ENCODE measurements at regions not wholly inside any gene's neighbourhood (a gene's known extent, or its start where the extent isn't known, plus 50 kb on each side); places are given as distances from the start of the nearest gene placed in this dataset.

- TF ChIP-seq CTCF (IDR thresholded peaks at IDR 0.05; ENCODE audit: insufficient read depth, low read depth, low read length), result no peak
- TF ChIP-seq EZH2 (IDR thresholded peaks at IDR 0.05; ENCODE audit: insufficient read depth, low read length), result no peak
Observed at GRCh38 chr21:15439726-15440125, 290.1 kb upstream of the USP25 start.

Measured in astrocyte (in vitro differentiated cells and primary cell).